Neural progenitor cell (in vitro differentiated cells): ENCODE measurements at regions not wholly inside any gene's neighbourhood (a gene's known extent, or its start where the extent isn't known, plus 50 kb on each side); places are given as distances from the start of the nearest gene placed in this dataset.
"Not testable (repeated sequence)": the region's sequence is repeated elsewhere in the genome, so short reads cannot be mapped to it uniquely, and the experiment has no call there.

Experiments used
- DNase-seq: peaks from one replicate; pipeline ENCODE4 v3.0.0-alpha.2; 2016; ENCODE audit warnings: low spot score
- H2AFZ ChIP-seq: fragments of 200-600 bp; sonication (generic); replicated peaks from 2 replicates; pipeline ENCODE4 v1.6.1; 2016; ENCODE audit warnings: antibody characterized with exemption
- H3F3A ChIP-seq: fragments of 200-600 bp; sonication (generic); 2 replicates; pipeline ENCODE4 v1.6.1; 2016; ENCODE audit warnings: antibody characterized with exemption, low read depth
- H3K27ac ChIP-seq: fragments of 200-600 bp; sonication (generic); 2 replicates; pipeline ENCODE4 v1.5.1; 2016; ENCODE audit warnings: mild to moderate bottlenecking
- H3K27me3 ChIP-seq: fragments of 200-600 bp; sonication (generic); 2 replicates; pipeline ENCODE4 v1.6.1; 2016; ENCODE audit warnings: mild to moderate bottlenecking, moderate library complexity
- H3K36me3 ChIP-seq: fragments of 200-600 bp; sonication (generic); 2 replicates; pipeline ENCODE4 v1.5.1; 2016
- H3K4me1 ChIP-seq: fragments of 200-600 bp; sonication (generic); 2 replicates; pipeline ENCODE4 v1.6.1; 2016; ENCODE audit warnings: mixed run types
- H3K4me2 ChIP-seq: fragments of 200-600 bp; sonication (generic); 2 replicates; pipeline ENCODE4 v1.6.1; 2016
- H3K4me3 ChIP-seq: fragments of 200-600 bp; sonication (generic); 2 replicates; pipeline ENCODE4 v1.5.1; 2016
- H3K79me2 ChIP-seq: fragments of 200-600 bp; sonication (generic); 2 replicates; pipeline ENCODE4 v1.6.1; 2016; ENCODE audit warnings: low read depth
- H3K9ac ChIP-seq: fragments of 200-600 bp; sonication (generic); 2 replicates; pipeline ENCODE4 v1.6.1; 2016
- H3K9me3 ChIP-seq: fragments of 200-600 bp; sonication (generic); 2 replicates; pipeline ENCODE4 v1.5.1; 2016; ENCODE audit warnings: low read depth
- H4K20me1 ChIP-seq: fragments of 200-600 bp; sonication (generic); 2 replicates; pipeline ENCODE4 v1.6.1; 2016; ENCODE audit warnings: low read depth
- H3K27ac Mint-ChIP-seq: 3 replicates; pipeline ENCODE4 v1.8.0; 2021; ENCODE audit warnings: mixed read lengths
- H3K27me3 Mint-ChIP-seq: 2 replicates; pipeline ENCODE4 v1.8.0; 2022; ENCODE audit warnings: low read depth, mild to moderate bottlenecking, inconsistent platforms, moderate library complexity, mixed read lengths; ENCODE audit not compliant: insufficient read depth
- H3K36me3 Mint-ChIP-seq: 3 replicates; pipeline ENCODE4 v1.8.0; 2021; ENCODE audit warnings: mixed read lengths
- H3K4me1 Mint-ChIP-seq: 3 replicates; pipeline ENCODE4 v1.8.0; 2021; ENCODE audit warnings: mixed read lengths
- H3K4me3 Mint-ChIP-seq: 3 replicates; pipeline ENCODE4 v1.8.0; 2021; ENCODE audit warnings: mild to moderate bottlenecking, moderate library complexity, mixed read lengths
- H3K9me3 Mint-ChIP-seq: 3 replicates; pipeline ENCODE4 v1.8.0; 2020; ENCODE audit warnings: mixed read lengths
- EZH2 ChIP-seq: fragments of 200-600 bp; sonication (generic); IDR thresholded peaks from 2 replicates; pipeline ENCODE4 v1.6.1; 2017; ENCODE audit warnings: antibody characterized with exemption, mild to moderate bottlenecking, moderate library complexity
- EZH2phosphoT487 ChIP-seq: fragments of 200-600 bp; sonication (generic); IDR thresholded peaks from 2 replicates; pipeline ENCODE4 v1.6.1; 2017; ENCODE audit warnings: antibody characterized with exemption
- TF ChIP-seq, protein P1 (sequence below): fragments of 200-600 bp; sonication (generic); IDR thresholded peaks from 2 replicates; pipeline ENCODE4 v1.5.1; 2017; ENCODE audit warnings: antibody characterized with exemption, mild to moderate bottlenecking

DNA sequence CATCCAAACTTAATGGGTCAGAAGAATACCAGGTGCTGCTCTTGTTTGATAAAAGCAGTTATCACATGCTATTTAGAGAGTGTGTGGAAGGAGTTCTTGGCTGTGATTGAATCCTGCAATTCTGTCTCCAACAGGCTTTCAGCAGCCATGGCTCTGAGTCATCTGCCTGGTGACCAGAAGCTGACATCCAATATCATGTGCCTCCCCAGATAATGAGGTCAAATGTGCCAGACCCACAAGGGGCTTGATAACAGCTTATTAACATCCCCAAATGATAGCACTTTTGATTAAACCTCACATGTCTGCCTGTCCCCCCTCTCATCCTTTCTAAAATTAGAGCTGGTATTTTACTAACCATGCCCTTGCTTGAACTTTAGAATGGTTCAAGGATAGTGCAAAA is 175.7 kb upstream of the PLN start:
- no peak overlapping the region for H3K4me3 Mint-ChIP-seq
- DNase-seq: no peak
- no peak overlapping the region for H3K27ac ChIP-seq
- no peaks in the 10 kb centered on the region for H3K36me3 ChIP-seq
- H3K4me1 ChIP-seq: no peaks in the 10 kb centered on the region
- H2AFZ ChIP-seq: no peak overlapping the region
- H3K4me3 ChIP-seq: no peak overlapping the region
- no peaks in the 10 kb centered on the region for H4K20me1 ChIP-seq
- peaks cover 8% of the 10 kb centered on the region for H3K9me3 ChIP-seq
- H3K27me3 ChIP-seq: no peaks in the 10 kb centered on the region
- H3K4me2 ChIP-seq: no peak overlapping the region
- H3K9me3 Mint-ChIP-seq: peaks cover 11% of the 10 kb centered on the region
- H3K79me2 ChIP-seq: no peaks in the 10 kb centered on the region
- no peak overlapping the region for H3K9ac ChIP-seq
- no peaks in the 10 kb centered on the region for H3F3A ChIP-seq
- H3K4me1 Mint-ChIP-seq: no peaks in the 10 kb centered on the region
- no peaks in the 10 kb centered on the region for H3K36me3 Mint-ChIP-seq
- H3K27ac Mint-ChIP-seq: no peak overlapping the region
- TF ChIP-seq EZH2 (no peak), EZH2phosphoT487 (no peak)
- TF ChIP-seq, protein P1, sequence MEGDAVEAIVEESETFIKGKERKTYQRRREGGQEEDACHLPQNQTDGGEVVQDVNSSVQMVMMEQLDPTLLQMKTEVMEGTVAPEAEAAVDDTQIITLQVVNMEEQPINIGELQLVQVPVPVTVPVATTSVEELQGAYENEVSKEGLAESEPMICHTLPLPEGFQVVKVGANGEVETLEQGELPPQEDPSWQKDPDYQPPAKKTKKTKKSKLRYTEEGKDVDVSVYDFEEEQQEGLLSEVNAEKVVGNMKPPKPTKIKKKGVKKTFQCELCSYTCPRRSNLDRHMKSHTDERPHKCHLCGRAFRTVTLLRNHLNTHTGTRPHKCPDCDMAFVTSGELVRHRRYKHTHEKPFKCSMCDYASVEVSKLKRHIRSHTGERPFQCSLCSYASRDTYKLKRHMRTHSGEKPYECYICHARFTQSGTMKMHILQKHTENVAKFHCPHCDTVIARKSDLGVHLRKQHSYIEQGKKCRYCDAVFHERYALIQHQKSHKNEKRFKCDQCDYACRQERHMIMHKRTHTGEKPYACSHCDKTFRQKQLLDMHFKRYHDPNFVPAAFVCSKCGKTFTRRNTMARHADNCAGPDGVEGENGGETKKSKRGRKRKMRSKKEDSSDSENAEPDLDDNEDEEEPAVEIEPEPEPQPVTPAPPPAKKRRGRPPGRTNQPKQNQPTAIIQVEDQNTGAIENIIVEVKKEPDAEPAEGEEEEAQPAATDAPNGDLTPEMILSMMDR: no peak
- peaks cover 3% of the 10 kb centered on the region for H3K27me3 Mint-ChIP-seq

DNA sequence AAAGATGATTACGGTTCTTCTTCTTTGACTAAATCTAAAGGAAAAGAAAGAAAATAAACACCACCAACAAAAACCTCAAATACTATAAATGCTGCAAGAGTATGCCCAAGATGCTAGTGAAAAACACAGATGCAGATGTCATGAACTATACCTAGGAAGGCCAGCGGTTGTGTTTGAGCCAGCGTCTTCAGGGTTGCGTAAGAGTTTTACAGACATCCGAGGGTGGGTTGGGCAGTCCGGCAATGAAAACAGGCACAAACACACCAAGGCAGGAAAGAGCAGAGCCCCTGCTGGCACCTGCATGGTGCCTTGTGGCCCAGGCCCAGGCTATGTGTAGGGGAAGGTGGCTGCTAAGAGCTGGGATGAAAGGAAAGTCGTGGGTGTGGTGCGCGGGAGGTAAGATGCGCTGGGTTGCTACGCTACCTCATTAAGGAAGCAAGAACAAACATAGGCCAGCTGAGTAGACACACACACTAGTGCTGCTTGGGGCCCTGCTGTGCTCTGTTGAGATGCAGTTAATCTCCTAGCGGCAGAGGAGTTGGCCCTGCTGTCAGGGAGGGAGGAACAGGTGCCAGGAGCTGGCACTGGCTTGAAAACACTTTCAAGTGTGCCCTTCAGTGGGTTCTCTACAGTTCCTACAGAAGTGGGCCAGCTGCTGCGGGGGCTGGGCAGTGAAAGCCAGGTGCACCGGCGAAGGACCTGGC is 170.2 kb upstream of the PLN start:
- Histone ChIP-seq H3K4me3 (no peak overlapping the region), H3K9ac (no peak overlapping the region), H3K27me3 (no peaks in the 10 kb centered on the region), H3K4me1 (peaks cover 10% of the 10 kb centered on the region), H2AFZ (no peak overlapping the region), H3K27ac (no peak overlapping the region), H3K4me2 (peak overlapping the region; percentile 31), H3F3A (peaks cover 4% of the 10 kb centered on the region), H3K36me3 (no peaks in the 10 kb centered on the region), H4K20me1 (no peaks in the 10 kb centered on the region), H3K9me3 (no peaks in the 10 kb centered on the region), H3K79me2 (no peaks in the 10 kb centered on the region)
- H3K9me3 Mint-ChIP-seq: peaks cover 9% of the 10 kb centered on the region
- no peak overlapping the region for H3K27ac Mint-ChIP-seq
- TF ChIP-seq EZH2phosphoT487 (no peak), EZH2 (no peak)
- TF ChIP-seq, protein P1: no peak
- H3K4me3 Mint-ChIP-seq: no peak overlapping the region
- H3K27me3 Mint-ChIP-seq: no peaks in the 10 kb centered on the region
- H3K36me3 Mint-ChIP-seq: no peaks in the 10 kb centered on the region
- DNase-seq: peak; percentile 80
- H3K4me1 Mint-ChIP-seq: peaks cover 6% of the 10 kb centered on the region

DNA sequence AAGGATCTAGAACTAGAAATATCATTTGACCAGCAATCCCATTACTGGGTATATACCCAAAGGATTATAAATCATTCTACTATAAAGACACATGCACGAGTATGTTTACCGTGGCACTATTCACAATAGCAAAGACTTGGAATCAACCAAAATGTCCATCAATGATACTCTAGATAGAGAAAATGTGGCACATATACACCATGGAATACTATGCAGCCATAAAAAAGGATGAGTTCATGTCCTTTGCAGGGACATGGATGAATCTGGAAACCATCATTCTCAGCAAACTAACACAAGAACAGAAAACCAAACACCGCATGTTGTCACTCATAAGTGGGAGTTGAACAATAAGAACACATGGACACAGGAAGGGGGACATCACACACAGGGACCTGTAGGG is 167.5 kb upstream of the PLN start:
- H3K4me1 Mint-ChIP-seq, H3K27me3 ChIP-seq, H3K4me2 ChIP-seq, H3F3A ChIP-seq, H3K9me3 ChIP-seq, H3K36me3 Mint-ChIP-seq, H3K27ac Mint-ChIP-seq, H2AFZ ChIP-seq, H4K20me1 ChIP-seq, H3K9me3 Mint-ChIP-seq, H3K27me3 Mint-ChIP-seq, H3K79me2 ChIP-seq, H3K4me3 ChIP-seq, DNase-seq, H3K9ac ChIP-seq, H3K4me3 Mint-ChIP-seq, H3K36me3 ChIP-seq, H3K27ac ChIP-seq: not testable (repeated sequence)
- H3K4me1 ChIP-seq: peaks cover 10% of the 10 kb centered on the region

DNA sequence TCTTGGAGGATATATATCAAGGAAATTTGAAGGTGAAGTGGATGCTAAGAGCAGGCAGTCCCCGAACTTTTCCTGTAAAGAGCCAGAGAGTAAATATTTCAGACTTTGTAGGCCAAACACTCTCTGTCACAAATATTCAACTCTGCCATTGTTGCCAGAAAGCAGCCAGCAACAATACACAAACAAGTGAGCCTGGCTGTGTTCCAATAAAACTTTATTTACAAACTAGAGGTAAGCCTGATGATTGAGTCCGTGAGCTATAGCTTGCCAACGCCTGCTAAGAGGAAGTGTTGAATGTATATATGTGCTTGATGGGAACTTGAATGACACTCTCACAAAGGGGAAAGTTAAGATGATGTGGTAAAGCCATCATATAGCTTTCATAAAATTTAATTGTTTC is 166.0 kb upstream of the PLN start:
- peaks cover 10% of the 10 kb centered on the region for H3K4me1 ChIP-seq
- H3K9me3 Mint-ChIP-seq: peaks cover 9% of the 10 kb centered on the region

More for the DNA sequence above, 166.0 kb upstream of the PLN start:
- no peaks in the 10 kb centered on the region for H3K27me3 ChIP-seq
- peaks cover 8% of the 10 kb centered on the region for H3K4me1 Mint-ChIP-seq
- H3K79me2 ChIP-seq: no peaks in the 10 kb centered on the region
- no peak overlapping the region for H3K9ac ChIP-seq
- H3K27ac ChIP-seq: no peak overlapping the region
- H4K20me1 ChIP-seq: no peaks in the 10 kb centered on the region
- H3K27ac Mint-ChIP-seq: no peak overlapping the region
- H3K36me3 Mint-ChIP-seq: no peaks in the 10 kb centered on the region
- H3K4me3 Mint-ChIP-seq: no peak overlapping the region
- no peak overlapping the region for H3K4me3 ChIP-seq
- no peak overlapping the region for H2AFZ ChIP-seq
- H3F3A ChIP-seq: peaks cover 4% of the 10 kb centered on the region
- DNase-seq: no peak
- H3K9me3 ChIP-seq: no peaks in the 10 kb centered on the region
- no peak overlapping the region for H3K4me2 ChIP-seq
- no peaks in the 10 kb centered on the region for H3K36me3 ChIP-seq
- TF ChIP-seq EZH2 (no peak), EZH2phosphoT487 (no peak)
- TF ChIP-seq, protein P1: no peak
- H3K27me3 Mint-ChIP-seq: no peaks in the 10 kb centered on the region
